ENCODE measurements at regions not wholly inside any gene's neighbourhood (a gene's known extent, or its start where the extent isn't known, plus 50 kb on each side); places are given as distances from the start of the nearest gene placed in this dataset.

- no peak for FAIRE-seq
Observed at GRCh38 chr19:28834996-28835395, 378.0 kb downstream of the UQCRFS1 start.

- FAIRE-seq, result no peak
Observed at GRCh38 chr19:28831462-28831861, 381.5 kb downstream of the UQCRFS1 start.

GRCh38 chr19:28829762-28830161 lies 383.2 kb downstream of the UQCRFS1 start:
- FAIRE-seq, result no peak

- no peak for FAIRE-seq
Observed at GRCh38 chr19:28829359-28829758, 383.6 kb downstream of the UQCRFS1 start.

- FAIRE-seq, result no peak
Observed at GRCh38 chr19:28828276-28828870, 384.6 kb downstream of the UQCRFS1 start.

- no peak for FAIRE-seq
Observed at GRCh38 chr19:28827382-28827781, 385.6 kb downstream of the UQCRFS1 start.

GRCh38 chr19:28823338-28823961 lies 389.5 kb downstream of the UQCRFS1 start:
- FAIRE-seq, result no peak

GRCh38 chr19:28820289-28820688 lies 392.7 kb downstream of the UQCRFS1 start:
- FAIRE-seq, result no peak

GRCh38 chr19:28815257-28815656 lies 397.7 kb downstream of the UQCRFS1 start:
- FAIRE-seq, result no peak

- no peak for FAIRE-seq
Observed at GRCh38 chr19:28794301-28794700, 418.6 kb downstream of the UQCRFS1 start.

GRCh38 chr19:28793391-28794168 lies 419.4 kb downstream of the UQCRFS1 start:
- no peak for FAIRE-seq

GRCh38 chr19:28785971-28786370 lies 427.0 kb downstream of the UQCRFS1 start:
- FAIRE-seq, result no peak

- FAIRE-seq, result no peak
Observed at GRCh38 chr19:28764066-28764465, 448.9 kb downstream of the UQCRFS1 start.

- FAIRE-seq, result no peak
Observed at GRCh38 chr19:28746478-28746877, 466.5 kb downstream of the UQCRFS1 start.

GRCh38 chr19:28744943-28745342 lies 468.0 kb downstream of the UQCRFS1 start:
- FAIRE-seq, result no peak

GRCh38 chr19:28744014-28744413 lies 468.9 kb downstream of the UQCRFS1 start:
- no peak for FAIRE-seq

GRCh38 chr19:28737021-28737895 lies 475.7 kb downstream of the UQCRFS1 start:
- no peak for FAIRE-seq

GRCh38 chr19:28736528-28736927 lies 476.4 kb downstream of the UQCRFS1 start:
- FAIRE-seq, result no peak

GRCh38 chr19:28731577-28731976 lies 481.4 kb downstream of the UQCRFS1 start:
- no peak for FAIRE-seq

GRCh38 chr19:28730791-28731512 lies 482.0 kb downstream of the UQCRFS1 start:
- FAIRE-seq, result no peak

- no peak for FAIRE-seq
Observed at GRCh38 chr19:28727480-28728159, 485.3 kb downstream of the UQCRFS1 start.

Measured in TTC549 (cell line).